ENCODE measurements at regions not wholly inside any gene's neighbourhood (a gene's known extent, or its start where the extent isn't known, plus 50 kb on each side); places are given as distances from the start of the nearest gene placed in this dataset.
"Not testable (repeated sequence)": the region's sequence is repeated elsewhere in the genome, so short reads cannot be mapped to it uniquely, and the experiment has no call there.

- DNase-seq (ENCODE audit: low read depth in 2 of 2): no peak
These were observed 56.7 kb downstream of the CCDC74A start for GRCh38 chr2:131584380-131584779.

- no peak for DNase-seq (ENCODE audit: low read depth in 2 of 2)
These were observed 57.3 kb downstream of the CCDC74A start for GRCh38 chr2:131584940-131585339.

- no peak for DNase-seq (ENCODE audit: low read depth in 2 of 2)
These were observed 60.6 kb downstream of the CCDC74A start for GRCh38 chr2:131588152-131588873.

- not testable (repeated sequence) for DNase-seq (ENCODE audit: low read depth in 2 of 2)
These were observed 61.4 kb downstream of the CCDC74A start for GRCh38 chr2:131589126-131589525.

GRCh38 chr2:131590366-131590765, 62.7 kb downstream of the CCDC74A start:
- no peak for DNase-seq (ENCODE audit: low read depth in 2 of 2)

GRCh38 chr2:131590896-131591295, 63.2 kb downstream of the CCDC74A start:
- DNase-seq (ENCODE audit: low read depth in 2 of 2): no peak

- not testable (repeated sequence) for DNase-seq (ENCODE audit: low read depth in 2 of 2)
These were observed 68.9 kb downstream of the CCDC74A start for GRCh38 chr2:131596561-131596960.

GRCh38 chr2:131602444-131602843, 74.8 kb downstream of the CCDC74A start:
- DNase-seq (ENCODE audit: low read depth in 2 of 2): not testable (repeated sequence)

GRCh38 chr2:131604652-131605051, 77.0 kb downstream of the CCDC74A start:
- not testable (repeated sequence) for DNase-seq (ENCODE audit: low read depth in 2 of 2)

- not testable (repeated sequence) for DNase-seq (ENCODE audit: low read depth in 2 of 2)
These were observed 78.7 kb downstream of the CCDC74A start for GRCh38 chr2:131606366-131606765.

GRCh38 chr2:131607056-131607455, 79.4 kb downstream of the CCDC74A start:
- not testable (repeated sequence) for DNase-seq (ENCODE audit: low read depth in 2 of 2)

- not testable (repeated sequence) for DNase-seq (ENCODE audit: low read depth in 2 of 2)
These were observed 86.9 kb downstream of the CCDC74A start for GRCh38 chr2:131614539-131614938.

- DNase-seq (ENCODE audit: low read depth in 2 of 2): not testable (repeated sequence)
These were observed 90.6 kb downstream of the CCDC74A start for GRCh38 chr2:131618320-131618719.

- not testable (repeated sequence) for DNase-seq (ENCODE audit: low read depth in 2 of 2)
These were observed 95.2 kb downstream of the CCDC74A start for GRCh38 chr2:131622874-131623273.

GRCh38 chr2:131626011-131626410, 98.3 kb downstream of the CCDC74A start:
- not testable (repeated sequence) for DNase-seq (ENCODE audit: low read depth in 2 of 2)

- not testable (repeated sequence) for DNase-seq (ENCODE audit: low read depth in 2 of 2)
These were observed 98.9 kb downstream of the CCDC74A start for GRCh38 chr2:131626565-131626964.

GRCh38 chr2:131627777-131628176, 100.1 kb downstream of the CCDC74A start:
- not testable (repeated sequence) for DNase-seq (ENCODE audit: low read depth in 2 of 2)

- not testable (repeated sequence) for DNase-seq (ENCODE audit: low read depth in 2 of 2)
These were observed 104.0 kb downstream of the CCDC74A start for GRCh38 chr2:131631648-131632047.

- not testable (repeated sequence) for DNase-seq (ENCODE audit: low read depth in 2 of 2)
These were observed 105.7 kb downstream of the CCDC74A start for GRCh38 chr2:131633405-131633804.

GRCh38 chr2:131633827-131634695, 106.4 kb downstream of the CCDC74A start:
- not testable (repeated sequence) for DNase-seq (ENCODE audit: low read depth in 2 of 2)

GRCh38 chr2:131635611-131636010, 107.9 kb downstream of the CCDC74A start:
- no peak for DNase-seq (ENCODE audit: low read depth in 2 of 2)

- DNase-seq (ENCODE audit: low read depth in 2 of 2): not testable (repeated sequence)
These were observed 109.1 kb downstream of the CCDC74A start for GRCh38 chr2:131636704-131637308.
